WTC11 (cell line): ENCODE measurements at regions not wholly inside any gene's neighbourhood (a gene's known extent, or its start where the extent isn't known, plus 50 kb on each side); places are given as distances from the start of the nearest gene placed in this dataset.

Experiments used
- ATAC-seq: fragments of 200-7000 bp; cut with Tn5 transposase; 2 replicates; pipeline ENCODE4 v1.10.0; 2021; ENCODE audit warnings: mild to moderate bottlenecking, moderate library complexity
- CTCF ChIA-PET: fragments of 300-600 bp; sonication (Branson Sonifier 250); formaldehyde crosslinking; loops from one replicate; lab custom pipeline; 2021; ENCODE audit warnings: antibody characterized with exemption; lab: Charles Lee
- POLR2A ChIA-PET: fragments of 350-600 bp; sonication (Branson Sonifier 250); formaldehyde crosslinking; loops from one replicate; lab custom pipeline; 2021; ENCODE audit warnings: antibody characterized with exemption; lab: Charles Lee
- DNase-seq: peaks from one replicate; pipeline ENCODE4 v3.0.0; 2021; ENCODE audit warnings: low spot score
- H3K27ac Mint-ChIP-seq: 2 replicates; pipeline ENCODE4 v1.8.0; 2021; ENCODE audit warnings: mixed read lengths
- H3K27me3 Mint-ChIP-seq: 2 replicates; pipeline ENCODE4 v1.8.0; 2021; ENCODE audit warnings: low read depth, mild to moderate bottlenecking, moderate library complexity, mixed read lengths
- H3K36me3 Mint-ChIP-seq: 2 replicates; pipeline ENCODE4 v1.8.0; 2021; ENCODE audit warnings: mixed read lengths
- H3K4me1 Mint-ChIP-seq: 2 replicates; pipeline ENCODE4 v1.8.0; 2022; ENCODE audit warnings: mixed read lengths
- H3K4me3 Mint-ChIP-seq: 2 replicates; pipeline ENCODE4 v1.8.0; 2021; ENCODE audit warnings: mild to moderate bottlenecking, moderate library complexity, mixed read lengths
- H3K9me3 Mint-ChIP-seq: 2 replicates; pipeline ENCODE4 v1.8.0; 2021; ENCODE audit warnings: mixed read lengths
- AFF4 ChIP-seq: sonication (generic); formaldehyde crosslinking; IDR thresholded peaks from 2 replicates; pipeline ENCODE4 v1.8.1; 2023; ENCODE audit warnings: mild to moderate bottlenecking, missing genetic modification reagents, borderline replicate concordance
- ELF4 ChIP-seq: sonication (generic); formaldehyde crosslinking; IDR thresholded peaks from 2 replicates; pipeline ENCODE4 v1.8.1; 2022; ENCODE audit warnings: low read depth, mild to moderate bottlenecking, moderate library complexity, missing genetic modification reagents
- ERG ChIP-seq: fragments of 250-450 bp; sonication (Bioruptor Pico); IDR thresholded peaks from 2 replicates; pipeline ENCODE4 v1.8.0; 2021; ENCODE audit warnings: mild to moderate bottlenecking
- ESRRA ChIP-seq: sonication (generic); formaldehyde crosslinking; IDR thresholded peaks from 2 replicates; pipeline ENCODE4 v1.8.1; 2022; ENCODE audit warnings: mild to moderate bottlenecking, missing genetic modification reagents, borderline replicate concordance
- FOXP4 ChIP-seq: sonication (generic); formaldehyde crosslinking; IDR thresholded peaks from 2 replicates; pipeline ENCODE4 v1.8.0; 2022; ENCODE audit warnings: mild to moderate bottlenecking, missing genetic modification reagents
- HMGA2 ChIP-seq: fragments of 250-450 bp; sonication (Bioruptor Pico); IDR thresholded peaks from 2 replicates; pipeline ENCODE4 v1.4.0; 2021; ENCODE audit warnings: mild to moderate bottlenecking, moderate library complexity
- HMGXB4 ChIP-seq: sonication (generic); formaldehyde crosslinking; IDR thresholded peaks from 2 replicates; pipeline ENCODE4 v1.8.1; 2023; ENCODE audit warnings: mild to moderate bottlenecking, moderate library complexity, missing genetic modification reagents
- JAZF1 ChIP-seq: fragments of 250-450 bp; sonication (Bioruptor Pico); IDR thresholded peaks from 2 replicates; pipeline ENCODE4 v1.9.0; 2021; ENCODE audit warnings: moderate library complexity, mild to moderate bottlenecking, inconsistent platforms
- MAX ChIP-seq: sonication (generic); formaldehyde crosslinking; IDR thresholded peaks from 2 replicates; pipeline ENCODE4 v1.8.0; 2022; ENCODE audit warnings: mild to moderate bottlenecking, missing genetic modification reagents
- NFATC4 ChIP-seq: fragments of 250-450 bp; sonication (Bioruptor Pico); IDR thresholded peaks from 2 replicates; pipeline ENCODE4 v1.9.0; 2021; ENCODE audit warnings: mild to moderate bottlenecking
- NR1H2 ChIP-seq: sonication (generic); formaldehyde crosslinking; IDR thresholded peaks from 2 replicates; pipeline ENCODE4 v1.9.0; 2021; ENCODE audit warnings: mild to moderate bottlenecking, moderate library complexity, missing genetic modification reagents
- PREB ChIP-seq: sonication (generic); formaldehyde crosslinking; IDR thresholded peaks from 2 replicates; pipeline ENCODE4 v1.8.1; 2022; ENCODE audit warnings: mild to moderate bottlenecking, missing genetic modification reagents, moderate library complexity, borderline replicate concordance
- PRRX2 ChIP-seq: fragments of 250-450 bp; sonication (Bioruptor Pico); IDR thresholded peaks from 2 replicates; pipeline ENCODE4 v1.8.0; 2021; ENCODE audit warnings: mild to moderate bottlenecking
- SMAD4 ChIP-seq: sonication (generic); formaldehyde crosslinking; IDR thresholded peaks from 2 replicates; pipeline ENCODE4 v1.8.0; 2022; ENCODE audit warnings: mild to moderate bottlenecking, missing genetic modification reagents
- TCF7 ChIP-seq: sonication (generic); formaldehyde crosslinking; IDR thresholded peaks from 2 replicates; pipeline ENCODE4 v1.8.0; 2022; ENCODE audit warnings: mild to moderate bottlenecking, low read depth, missing genetic modification reagents, moderate library complexity
- TEAD4 ChIP-seq: sonication (generic); formaldehyde crosslinking; IDR thresholded peaks from 2 replicates; pipeline ENCODE4 v1.8.0; 2022; ENCODE audit warnings: mild to moderate bottlenecking, missing genetic modification reagents
- ZMAT4 ChIP-seq: fragments of 250-450 bp; sonication (Bioruptor Pico); IDR thresholded peaks from 2 replicates; pipeline ENCODE4 v1.9.0; 2021; ENCODE audit warnings: mild to moderate bottlenecking
- ZNF121 ChIP-seq: sonication (generic); formaldehyde crosslinking; IDR thresholded peaks from 2 replicates; pipeline ENCODE4 v1.8.0; 2023; ENCODE audit warnings: missing genetic modification reagents
- ZNF219 ChIP-seq: sonication (generic); formaldehyde crosslinking; IDR thresholded peaks from 2 replicates; pipeline ENCODE4 v1.8.0; 2023; ENCODE audit warnings: missing genetic modification reagents, mild to moderate bottlenecking, borderline replicate concordance
- ZNF232 ChIP-seq: sonication (generic); formaldehyde crosslinking; IDR thresholded peaks from 2 replicates; pipeline ENCODE4 v1.8.0; 2022; ENCODE audit warnings: mild to moderate bottlenecking, missing genetic modification reagents
- ZSCAN18 ChIP-seq: fragments of 250-450 bp; sonication (Bioruptor Pico); IDR thresholded peaks from 2 replicates; pipeline ENCODE4 v2.1.2; 2022; ENCODE audit warnings: mild to moderate bottlenecking, moderate library complexity

GRCh38 chr3:107927361-107928083, 163.3 kb downstream of the CD47 start (continued):
- TF ChIP-seq AFF4 (CRISPR knock-in tag) (no peak), ZNF219 (CRISPR knock-in tag) (no peak), ELF4 (CRISPR knock-in tag) (no peak), HMGXB4 (CRISPR knock-in tag) (peak; percentile 65; the same call in 1 of the 2 replicates), JAZF1 (CRISPR knock-in tag) (no peak), ZNF121 (CRISPR knock-in tag) (peak; percentile 30; the same call in 1 of the 2 replicates), SMAD4 (CRISPR knock-in tag) (no peak), TCF7 (no peak), NFATC4 (CRISPR knock-in tag) (no peak)

DNA sequence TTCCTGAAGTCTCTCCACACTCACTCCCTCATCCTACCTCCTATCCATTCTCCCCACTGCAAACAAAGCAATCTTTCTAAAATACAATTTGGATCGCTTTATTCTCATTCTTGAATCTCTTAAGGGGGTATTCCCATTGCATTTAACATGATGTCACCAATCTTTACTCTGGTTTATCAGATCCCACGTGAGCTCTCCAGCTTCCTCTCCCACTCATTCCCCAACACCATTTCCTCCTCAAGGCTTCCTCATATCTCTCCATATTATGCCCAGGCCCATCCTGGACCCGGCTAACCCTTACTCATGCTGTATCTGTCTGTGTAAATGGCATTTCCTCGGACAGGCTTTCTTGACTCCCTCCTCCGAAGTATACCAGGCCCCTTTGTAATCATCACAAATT, 165.0 kb downstream of the CD47 start:
- DNase-seq = no peak
- Mint-ChIP-seq H3K36me3 (no peaks in the 10 kb centered on the region), H3K4me3 (no peak overlapping the region), H3K27me3 (peaks cover 18% of the 10 kb centered on the region), H3K27ac (no peak overlapping the region), H3K4me1 (peaks cover 13% of the 10 kb centered on the region), H3K9me3 (no peaks in the 10 kb centered on the region)
- no peak for ATAC-seq
- ChIA-PET CTCF (no interaction called here), POLR2A (no interaction called here)
- TF ChIP-seq PRRX2 (CRISPR knock-in tag) (no peak), ZNF219 (CRISPR knock-in tag) (no peak), ERG (CRISPR knock-in tag) (no peak), TCF7 (no peak), PREB (CRISPR knock-in tag) (no peak), MAX (no peak)

DNA sequence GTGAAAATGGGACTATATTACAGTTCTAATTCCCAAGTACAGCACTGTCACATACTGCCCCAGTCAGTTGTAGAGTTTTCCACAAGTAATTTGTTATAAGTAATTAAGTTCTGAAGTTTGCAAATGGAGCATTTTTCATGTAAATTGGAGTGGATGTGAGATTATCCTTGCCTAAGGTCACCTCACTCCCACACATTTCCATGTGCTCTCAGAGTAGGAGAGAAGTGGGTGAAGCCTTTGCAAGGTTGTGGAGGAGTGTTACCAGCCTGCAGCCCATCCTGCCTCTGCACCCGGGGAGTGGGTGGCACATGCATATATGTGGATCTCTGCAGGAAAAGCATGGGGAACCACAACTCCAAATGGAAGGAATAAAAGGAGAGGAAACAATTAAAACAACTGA, 169.8 kb downstream of the CD47 start:
- no peak overlapping the region for H3K4me3 Mint-ChIP-seq
- H3K4me1 Mint-ChIP-seq = peaks cover 7% of the 10 kb centered on the region
- ATAC-seq = no peak
- H3K27ac Mint-ChIP-seq = no peak overlapping the region
- ChIA-PET CTCF (no interaction called here), POLR2A (no interaction called here)
- H3K9me3 Mint-ChIP-seq = peaks cover 19% of the 10 kb centered on the region
- no peak for DNase-seq
- H3K36me3 Mint-ChIP-seq = peaks cover 9% of the 10 kb centered on the region
- H3K27me3 Mint-ChIP-seq = peaks cover 3% of the 10 kb centered on the region
- TF ChIP-seq ELF4 (CRISPR knock-in tag) (no peak), TEAD4 (no peak), ZNF232 (CRISPR knock-in tag) (no peak), NR1H2 (no peak), ESRRA (CRISPR knock-in tag) (no peak), JAZF1 (CRISPR knock-in tag) (no peak), ZMAT4 (no peak), HMGA2 (CRISPR knock-in tag) (no peak), FOXP4 (no peak), ZSCAN18 (CRISPR knock-in tag) (no peak)
